ENCODE measurements at regions not wholly inside any gene's neighbourhood (a gene's known extent, or its start where the extent isn't known, plus 50 kb on each side); places are given as distances from the start of the nearest gene placed in this dataset.

GRCh38 chr2:16189029-16189835 lies 248.9 kb downstream of the MYCN start:
- TF ChIP-seq CTCF (IDR thresholded peaks at IDR 0.05) (no peak), ZFX (IDR thresholded peaks at IDR 0.05; ENCODE audit: borderline replicate concordance) (no peak)
- H3K27ac ChIP-seq: no peak overlapping the region

- no peak for TF ChIP-seq ZFX (IDR thresholded peaks at IDR 0.05; ENCODE audit: borderline replicate concordance)
- TF ChIP-seq CTCF (IDR thresholded peaks at IDR 0.05): no peak
These were observed 248.0 kb downstream of the MYCN start for GRCh38 chr2:16188261-16188890.

GRCh38 chr2:16187482-16187817 lies 247.1 kb downstream of the MYCN start:
- TF ChIP-seq ZFX (IDR thresholded peaks at IDR 0.05; ENCODE audit: borderline replicate concordance) (no peak), CTCF (IDR thresholded peaks at IDR 0.05) (no peak)
- no peak overlapping the region for H3K27ac ChIP-seq

More at GRCh38 chr2:16188261-16188890, 248.0 kb downstream of the MYCN start:
- no peak overlapping the region for H3K27ac ChIP-seq

GRCh38 chr2:16186661-16187481 lies 246.5 kb downstream of the MYCN start:
- TF ChIP-seq CTCF (IDR thresholded peaks at IDR 0.05): no peak
- TF ChIP-seq ZFX (IDR thresholded peaks at IDR 0.05; ENCODE audit: borderline replicate concordance): no peak
- no peak overlapping the region for H3K27ac ChIP-seq

GRCh38 chr2:16185801-16186272 lies 245.5 kb downstream of the MYCN start:
- TF ChIP-seq CTCF (IDR thresholded peaks at IDR 0.05) (no peak), ZFX (IDR thresholded peaks at IDR 0.05; ENCODE audit: borderline replicate concordance) (no peak)
- H3K27ac ChIP-seq: no peak overlapping the region

- H3K27ac ChIP-seq: no peak overlapping the region
- TF ChIP-seq ZFX (IDR thresholded peaks at IDR 0.05; ENCODE audit: borderline replicate concordance) (no peak), CTCF (IDR thresholded peaks at IDR 0.05) (no peak)
These were observed 244.8 kb downstream of the MYCN start for GRCh38 chr2:16184945-16185660.

Data from 22Rv1 (cell line).